HUDEP-2 (cell line): ENCODE measurements at regions not wholly inside any gene's neighbourhood (a gene's known extent, or its start where the extent isn't known, plus 50 kb on each side); places are given as distances from the start of the nearest gene placed in this dataset.
"Not testable (repeated sequence)": the region's sequence is repeated elsewhere in the genome, so short reads cannot be mapped to it uniquely, and the experiment has no call there.

ENCODE experiments used
- DNase-seq, 76 experiments: peaks; one replicate each; lab custom pipeline; 2025; ENCODE audit not compliant: unreplicated experiment in 76 of 76; lab: John Stamatoyannopoulos, UW

- DNase-seq = no peak
These were observed 1490.0 kb upstream of the GBE1 start for GRCh38 chr3:83251490-83251889.

- DNase-seq = no peak
These were observed 1489.2 kb upstream of the GBE1 start for GRCh38 chr3:83250613-83251012.

- no peak for DNase-seq
These were observed 1487.0 kb upstream of the GBE1 start for GRCh38 chr3:83248454-83248853.

GRCh38 chr3:83235180-83235814 is 1473.9 kb upstream of the GBE1 start:
- DNase-seq = no peak

- DNase-seq = no peak
These were observed 1472.3 kb upstream of the GBE1 start for GRCh38 chr3:83233715-83234114.

- no peak for DNase-seq
These were observed 1469.4 kb upstream of the GBE1 start for GRCh38 chr3:83230841-83231240.

- DNase-seq = no peak
These were observed 1468.9 kb upstream of the GBE1 start for GRCh38 chr3:83230376-83230775.

GRCh38 chr3:83226751-83227150 is 1465.3 kb upstream of the GBE1 start:
- no peak for DNase-seq

- no peak for DNase-seq
These were observed 1462.8 kb upstream of the GBE1 start for GRCh38 chr3:83224101-83224868.

GRCh38 chr3:83218383-83219200 is 1457.1 kb upstream of the GBE1 start:
- DNase-seq = no peak

- DNase-seq = not testable (repeated sequence)
These were observed 1456.2 kb upstream of the GBE1 start for GRCh38 chr3:83217595-83218118.

- DNase-seq = no peak
These were observed 1455.6 kb upstream of the GBE1 start for GRCh38 chr3:83216919-83217594.

GRCh38 chr3:83195243-83195642 is 1433.8 kb upstream of the GBE1 start:
- DNase-seq = no peak

- no peak for DNase-seq
These were observed 1432.1 kb upstream of the GBE1 start for GRCh38 chr3:83193526-83193925.

- DNase-seq = no peak
These were observed 1428.2 kb upstream of the GBE1 start for GRCh38 chr3:83189634-83190033.

- no peak for DNase-seq
These were observed 1408.0 kb upstream of the GBE1 start for GRCh38 chr3:83169473-83169872.

GRCh38 chr3:83150896-83151295 is 1389.5 kb upstream of the GBE1 start:
- no peak for DNase-seq

GRCh38 chr3:83140983-83141382 is 1379.5 kb upstream of the GBE1 start:
- DNase-seq = no peak

GRCh38 chr3:83131236-83131635 is 1369.8 kb upstream of the GBE1 start:
- DNase-seq = no peak

- DNase-seq = no peak
These were observed 1361.4 kb upstream of the GBE1 start for GRCh38 chr3:83122774-83123350.

GRCh38 chr3:83093222-83093572 is 1331.8 kb upstream of the GBE1 start:
- DNase-seq = no peak
